CD14-positive monocyte (primary cell): ENCODE measurements at regions not wholly inside any gene's neighbourhood (a gene's known extent, or its start where the extent isn't known, plus 50 kb on each side); places are given as distances from the start of the nearest gene placed in this dataset.

ENCODE experiments used
- DNase-seq, 3 donors: peaks; one replicate each; pipeline ENCODE4 v3.0.0-alpha.2; 2011 to 2022
- H2AFZ ChIP-seq: 2 replicates; pipeline ENCODE4 v1.6.0; 2012; ENCODE audit warnings: mild to moderate bottlenecking, low read depth, low read length, inconsistent platforms; ENCODE audit not compliant: insufficient read depth, poor library complexity, severe bottlenecking
- H3K27ac ChIP-seq, 2 donors: 1 replicate in 1 of 2; 2 replicates in 1 of 2; pipeline ENCODE4 v1.5.1; 2012 to 2013; ENCODE audit warnings: low read length in 2 of 2, control low read depth in 1 of 2, inconsistent platforms in 1 of 2, low read depth in 1 of 2, mild to moderate bottlenecking in 1 of 2
- H3K27me3 ChIP-seq, 2 donors: one replicate each; pipeline versions ENCODE4 v1.6.0 to v1.6.1; 2011 to 2013; ENCODE audit warnings: low read length in 2 of 2; ENCODE audit not compliant: control insufficient read depth in 2 of 2, insufficient read depth in 2 of 2
- H3K36me3 ChIP-seq, 2 donors: replicated peaks in 1 of 2; 1 replicate in 1 of 2; 2 replicates in 1 of 2; pipeline versions ENCODE4 v1.5.1 to v1.6.1; 2012 to 2013; ENCODE audit warnings: low read length in 2 of 2, control low read depth in 1 of 2, inconsistent platforms in 1 of 2, mild to moderate bottlenecking in 1 of 2; ENCODE audit not compliant: insufficient read depth in 2 of 2, control insufficient read depth in 1 of 2
- H3K4me1 ChIP-seq, 2 donors: 1 replicate in 1 of 2; 2 replicates in 1 of 2; pipeline versions ENCODE4 v1.5.1 to v1.6.1; 2012 to 2013; ENCODE audit warnings: low read length in 2 of 2, control low read depth in 1 of 2, inconsistent platforms in 1 of 2, mild to moderate bottlenecking in 1 of 2, moderate library complexity in 1 of 2; ENCODE audit not compliant: insufficient read depth in 2 of 2, control insufficient read depth in 1 of 2
- H3K4me2 ChIP-seq: replicated peaks from 2 replicates; pipeline ENCODE3; 2012; ENCODE audit warnings: low read length, moderate library complexity, mild to moderate bottlenecking; ENCODE audit not compliant: poor library complexity, severe bottlenecking; ENCODE audit errors: extremely low read depth
- H3K4me3 ChIP-seq, 3 experiments: fragments of 200-600 bp in 1 of 3; sonication (generic) in 1 of 3; replicated peaks in 1 of 3; 1 replicate in 2 of 3; 2 replicates in 1 of 3; pipeline ENCODE4 v1.5.1; 2011 to 2013; ENCODE audit warnings: low read length in 3 of 3, mild to moderate bottlenecking in 3 of 3, control low read depth in 2 of 3, low read depth in 2 of 3, inconsistent platforms in 1 of 3, moderate library complexity in 1 of 3
- H3K79me2 ChIP-seq: 2 replicates; pipeline ENCODE4 v1.6.0; 2012; ENCODE audit warnings: mild to moderate bottlenecking, control low read depth, inconsistent platforms, low read length, moderate library complexity; ENCODE audit not compliant: insufficient read depth
- H3K9ac ChIP-seq: 2 replicates; pipeline ENCODE4 v1.6.0; 2017; ENCODE audit warnings: low read length, mild to moderate bottlenecking; ENCODE audit not compliant: insufficient read depth, poor library complexity, severe bottlenecking
- H3K9me3 ChIP-seq, 2 donors: replicated peaks in 1 of 2; 1 replicate in 1 of 2; 2 replicates in 1 of 2; pipeline versions ENCODE4 v1.5.1 to v1.6.1; 2012 to 2013; ENCODE audit warnings: low read length in 2 of 2, control low read depth in 1 of 2; ENCODE audit not compliant: control insufficient read depth in 1 of 2, insufficient read depth in 1 of 2
- H4K20me1 ChIP-seq: 2 replicates; pipeline ENCODE4 v1.6.0; 2012; ENCODE audit warnings: mild to moderate bottlenecking, low read length, control low read depth, moderate library complexity; ENCODE audit not compliant: insufficient read depth
- H3K27ac Mint-ChIP-seq, 7 donors: one replicate each; pipeline ENCODE4 v1.8.0; 2020; ENCODE audit warnings: mild to moderate bottlenecking in 7 of 7, mixed read lengths in 7 of 7, moderate library complexity in 6 of 7, inconsistent platforms in 2 of 7
- H3K27me3 Mint-ChIP-seq, 3 donors: one replicate each; pipeline ENCODE4 v1.8.0; 2021 to 2022; ENCODE audit warnings: low read depth in 3 of 3, mild to moderate bottlenecking in 3 of 3, mixed read lengths in 3 of 3, moderate library complexity in 3 of 3, inconsistent platforms in 1 of 3
- H3K36me3 Mint-ChIP-seq, 2 donors: one replicate each; pipeline ENCODE4 v1.8.0; 2020; ENCODE audit warnings: mixed read lengths in 2 of 2, inconsistent platforms in 1 of 2, mild to moderate bottlenecking in 1 of 2
- H3K4me1 Mint-ChIP-seq: one replicate; pipeline ENCODE4 v1.8.0; 2020; ENCODE audit warnings: mild to moderate bottlenecking, mixed read lengths
- H3K4me3 Mint-ChIP-seq, 2 donors: one replicate each; pipeline ENCODE4 v1.8.0; 2020; ENCODE audit warnings: mild to moderate bottlenecking in 2 of 2, mixed read lengths in 2 of 2, moderate library complexity in 1 of 2
- H3K9me3 Mint-ChIP-seq, 7 donors: one replicate each; pipeline ENCODE4 v1.8.0; 2020 to 2022; ENCODE audit warnings: mixed read lengths in 7 of 7, mild to moderate bottlenecking in 6 of 7, moderate library complexity in 6 of 7, inconsistent platforms in 2 of 7
- WGBS: methylation state at CpG from one replicate; pipeline ENCODE4 v1.1.5; 2013; ENCODE audit warnings: missing lambda C conversion rate; ENCODE audit not compliant: insufficient coverage; 5-methylcytosine and 5-hydroxymethylcytosine counted together
- intact Hi-C, 2 donors: fragments of 100-400 bp; cut with micrococcal nuclease; formaldehyde crosslinking; loops; one replicate each; pipeline versions ENCODE4 v1.15.0 to v1.15.1; 2023
- TF ChIP-seq, protein P1 (sequence below): fragments of 200-600 bp; IDR thresholded peaks from one replicate; pipeline ENCODE4 v1.8.0; 2022; ENCODE audit warnings: antibody characterized with exemption, mild to moderate bottlenecking

DNA sequence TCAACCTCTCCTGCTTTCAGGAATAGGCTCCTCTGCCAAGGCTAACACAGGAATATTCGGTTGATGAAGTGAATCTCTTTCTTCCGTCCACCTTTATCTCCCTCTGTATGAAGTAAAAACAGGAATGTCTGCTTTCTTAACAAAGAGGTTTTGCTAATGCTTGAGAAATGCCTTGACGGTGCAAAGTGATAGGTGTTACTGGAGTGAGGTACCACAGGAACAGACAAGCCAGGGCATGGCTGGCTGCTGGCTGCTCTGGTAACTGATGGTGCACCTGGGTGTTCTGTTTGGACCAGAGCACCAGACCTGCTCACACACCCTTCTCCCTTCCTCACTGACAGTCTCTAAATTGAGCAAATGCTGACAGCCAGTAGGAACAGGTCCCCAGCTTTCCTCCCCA is 174.0 kb upstream of the FBXL4 start:
- Histone ChIP-seq H3K36me3 (no peaks in the 10 kb centered on the region), H2AFZ (no peak overlapping the region), H3K79me2 (no peaks in the 10 kb centered on the region), H4K20me1 (no peaks in the 10 kb centered on the region), H3K9me3 (no peaks in the 10 kb centered on the region), H3K4me2 (no peak overlapping the region), H3K4me3 (no peak overlapping the region), H3K4me1 (no peaks in the 10 kb centered on the region), H3K9ac (no peak overlapping the region), H3K27ac (no peak overlapping the region), H3K27me3 (peaks cover 0 to 2% of the 10 kb centered on the region in 2 donors)
- TF ChIP-seq, protein P1, sequence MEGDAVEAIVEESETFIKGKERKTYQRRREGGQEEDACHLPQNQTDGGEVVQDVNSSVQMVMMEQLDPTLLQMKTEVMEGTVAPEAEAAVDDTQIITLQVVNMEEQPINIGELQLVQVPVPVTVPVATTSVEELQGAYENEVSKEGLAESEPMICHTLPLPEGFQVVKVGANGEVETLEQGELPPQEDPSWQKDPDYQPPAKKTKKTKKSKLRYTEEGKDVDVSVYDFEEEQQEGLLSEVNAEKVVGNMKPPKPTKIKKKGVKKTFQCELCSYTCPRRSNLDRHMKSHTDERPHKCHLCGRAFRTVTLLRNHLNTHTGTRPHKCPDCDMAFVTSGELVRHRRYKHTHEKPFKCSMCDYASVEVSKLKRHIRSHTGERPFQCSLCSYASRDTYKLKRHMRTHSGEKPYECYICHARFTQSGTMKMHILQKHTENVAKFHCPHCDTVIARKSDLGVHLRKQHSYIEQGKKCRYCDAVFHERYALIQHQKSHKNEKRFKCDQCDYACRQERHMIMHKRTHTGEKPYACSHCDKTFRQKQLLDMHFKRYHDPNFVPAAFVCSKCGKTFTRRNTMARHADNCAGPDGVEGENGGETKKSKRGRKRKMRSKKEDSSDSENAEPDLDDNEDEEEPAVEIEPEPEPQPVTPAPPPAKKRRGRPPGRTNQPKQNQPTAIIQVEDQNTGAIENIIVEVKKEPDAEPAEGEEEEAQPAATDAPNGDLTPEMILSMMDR: no peak
- 86% methylated on average over 1 of the region's 3 CpGs for WGBS
- no peak overlapping the region for H3K27ac Mint-ChIP-seq
- intact Hi-C loops: no loop called here
- peaks cover 4 to 8% (median 6%) of the 10 kb centered on the region in 3 donors for H3K27me3 Mint-ChIP-seq
- H3K4me3 Mint-ChIP-seq: no peak overlapping the region
- H3K9me3 Mint-ChIP-seq: no peaks in the 10 kb centered on the region
- DNase-seq: no peak
- no peaks in the 10 kb centered on the region for H3K36me3 Mint-ChIP-seq
- H3K4me1 Mint-ChIP-seq: no peaks in the 10 kb centered on the region

DNA sequence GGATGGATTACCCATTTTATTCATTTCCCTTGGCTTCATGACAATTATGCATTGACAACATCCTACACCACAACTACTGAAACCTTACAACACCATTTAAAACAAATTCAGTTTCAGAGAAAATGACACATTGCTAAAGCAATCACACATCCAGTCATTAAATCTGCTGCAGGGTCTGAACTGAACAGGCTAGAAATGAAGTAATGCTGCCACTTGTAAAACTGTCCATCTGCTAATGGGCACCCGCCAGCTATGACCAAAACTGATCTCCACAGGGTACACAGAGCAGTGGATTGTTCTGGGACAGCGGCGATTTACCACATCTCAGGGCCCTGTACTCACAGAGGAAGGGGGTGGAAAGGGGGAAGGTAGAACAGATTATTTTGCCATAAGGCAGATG is 172.9 kb upstream of the FBXL4 start:
- Mint-ChIP-seq H3K27me3 (peaks cover 3 to 6% (median 4%) of the 10 kb centered on the region in 3 donors), H3K36me3 (no peaks in the 10 kb centered on the region), H3K4me1 (no peaks in the 10 kb centered on the region), H3K9me3 (no peaks in the 10 kb centered on the region), H3K4me3 (no peak overlapping the region), H3K27ac (no peak overlapping the region)
- Histone ChIP-seq H3K4me3 (no peak overlapping the region), H2AFZ (no peak overlapping the region), H3K27ac (no peak overlapping the region), H3K79me2 (no peaks in the 10 kb centered on the region), H3K27me3 (peaks cover 0 to 2% of the 10 kb centered on the region in 2 donors), H3K9ac (no peak overlapping the region), H4K20me1 (no peaks in the 10 kb centered on the region), H3K36me3 (no peaks in the 10 kb centered on the region), H3K4me2 (no peak overlapping the region), H3K9me3 (no peaks in the 10 kb centered on the region), H3K4me1 (no peaks in the 10 kb centered on the region)
- intact Hi-C loops: no loop called here
- no CpG with 5 or more reads among the region's 3 CpGs for WGBS
- DNase-seq: no peak
- TF ChIP-seq, protein P1: no peak
